Pancreas (tissue), 10 donors: ENCODE measurements at regions not wholly inside any gene's neighbourhood (a gene's known extent, or its start where the extent isn't known, plus 50 kb on each side); places are given as distances from the start of the nearest gene placed in this dataset.
A peak's percentile ranks its signal among the peaks of the same experiment; 100 is the strongest.

Experiments
- ATAC-seq, 4 donors: fragments of 200-7000 bp; cut with Tn5 transposase; one replicate each; pipeline versions ENCODE4 v1.8.0 to v1.9.1; 2020; ENCODE audit warnings: mild to moderate bottlenecking in 4 of 4, moderate library complexity in 4 of 4
- DNase-seq, 6 donors: peaks; one replicate each; pipeline ENCODE4 v3.0.0-alpha.2; 2020
- FAIRE-seq: peaks from 2 replicates; lab custom pipeline; 2012; peaks lifted over from hg19 to GRCh38; lab: Jason Lieb, UNC
- H3K27ac ChIP-seq, 4 donors: fragments of 200-600 bp; sonication (generic); 1 replicate in 3 of 4; 2 replicates in 1 of 4; pipeline versions ENCODE4 v1.5.0 to v1.8.0; 2020
- H3K27me3 ChIP-seq, 4 donors: fragments of 200-600 bp; one replicate each; pipeline ENCODE4 v1.8.0; 2021
- H3K36me3 ChIP-seq, 3 donors: fragments of 200-600 bp; sonication (generic) in 1 of 3; one replicate each; pipeline versions ENCODE4 v1.5.0 to v1.8.0; 2020 to 2021
- H3K4me1 ChIP-seq, 3 donors: fragments of 200-600 bp; one replicate each; pipeline ENCODE4 v1.8.0; 2021
- H3K4me3 ChIP-seq, 4 donors: fragments of 200-600 bp; sonication (generic) in 2 of 4; one replicate each; pipeline versions ENCODE4 v1.5.0 to v1.8.0; 2020 to 2021
- H3K9me3 ChIP-seq, 4 donors: fragments of 200-600 bp; one replicate each; pipeline ENCODE4 v1.8.0; 2021
- WGBS, 2 donors: extraction: QIAGEN DNeasy Blood & Tissue Kit; methylation state at CpG; one replicate each; pipeline ENCODE4 v1.1.7; 2013; 5-methylcytosine and 5-hydroxymethylcytosine counted together
- intact Hi-C, 3 donors: fragments of 100-400 bp; cut with DNase I; formaldehyde crosslinking; loops; one replicate each; pipeline versions ENCODE4 v1.11.1 to v1.14.2; 2022
- TF ChIP-seq, protein P1 (sequence below), 4 donors: fragments of 200-600 bp; sonication (generic) in 3 of 4; IDR thresholded peaks; one replicate each; pipeline versions ENCODE4 v1.5.0 to v1.8.0; 2021; ENCODE audit warnings: antibody characterized with exemption in 4 of 4
- donor health status: healthy with polysubstance abuse.
- donor health status: DM: no; HTN: no; CAD: no; lungs with moderate emphysema.
- donor health status: DM: no; HTN: no; CAD: no.
- donor health status: control.
- donor health status: control.
- donor health status: Bipolar disorder and iron deficiency.
- donor health status: DM: yes; HTN: yes; CAD: no.
- donor health status: DM: no; HTN: no; CAD: no.
- donor health status: DM: no; HTN: no; CAD: no.
- donor health status: DM: yes; HTN: yes; CAD: no.

DNA sequence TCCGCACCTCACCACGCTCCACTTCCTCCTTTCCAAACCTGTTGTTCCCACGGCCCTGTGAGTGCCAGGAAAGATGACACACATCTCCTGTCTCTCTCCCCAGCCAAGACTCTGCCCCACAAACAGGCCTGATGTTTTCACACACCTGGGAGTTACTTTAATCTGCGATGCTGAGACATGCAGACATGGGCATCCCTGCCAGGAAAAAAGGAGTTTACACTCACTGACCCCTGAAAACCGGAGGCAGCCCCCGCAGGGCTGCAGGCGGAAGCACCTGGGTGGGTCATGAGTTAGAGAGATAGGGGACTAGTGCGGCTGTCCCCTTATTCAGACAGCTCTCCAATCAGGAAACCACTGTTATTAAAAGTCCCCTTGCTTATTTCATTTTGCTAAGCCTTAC is 106.4 kb upstream of the CARD11 start:
- Histone ChIP-seq H3K36me3 (no peaks in the 10 kb centered on the region), H3K4me1 (no peaks in the 10 kb centered on the region), H3K9me3 (no peaks in the 10 kb centered on the region), H3K27ac (no peak overlapping the region), H3K4me3 (no peak overlapping the region), H3K27me3 (no peaks in the 10 kb centered on the region)
- no peak for DNase-seq
- TF ChIP-seq, protein P1, sequence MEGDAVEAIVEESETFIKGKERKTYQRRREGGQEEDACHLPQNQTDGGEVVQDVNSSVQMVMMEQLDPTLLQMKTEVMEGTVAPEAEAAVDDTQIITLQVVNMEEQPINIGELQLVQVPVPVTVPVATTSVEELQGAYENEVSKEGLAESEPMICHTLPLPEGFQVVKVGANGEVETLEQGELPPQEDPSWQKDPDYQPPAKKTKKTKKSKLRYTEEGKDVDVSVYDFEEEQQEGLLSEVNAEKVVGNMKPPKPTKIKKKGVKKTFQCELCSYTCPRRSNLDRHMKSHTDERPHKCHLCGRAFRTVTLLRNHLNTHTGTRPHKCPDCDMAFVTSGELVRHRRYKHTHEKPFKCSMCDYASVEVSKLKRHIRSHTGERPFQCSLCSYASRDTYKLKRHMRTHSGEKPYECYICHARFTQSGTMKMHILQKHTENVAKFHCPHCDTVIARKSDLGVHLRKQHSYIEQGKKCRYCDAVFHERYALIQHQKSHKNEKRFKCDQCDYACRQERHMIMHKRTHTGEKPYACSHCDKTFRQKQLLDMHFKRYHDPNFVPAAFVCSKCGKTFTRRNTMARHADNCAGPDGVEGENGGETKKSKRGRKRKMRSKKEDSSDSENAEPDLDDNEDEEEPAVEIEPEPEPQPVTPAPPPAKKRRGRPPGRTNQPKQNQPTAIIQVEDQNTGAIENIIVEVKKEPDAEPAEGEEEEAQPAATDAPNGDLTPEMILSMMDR (IDR thresholded peaks at IDR 0.05): no peak
- ATAC-seq: no peak
- FAIRE-seq: no peak
- WGBS, 2 donors: 72 to 75% methylated on average over 8 of the region's 8 CpGs
- intact Hi-C loops: no loop called here

DNA sequence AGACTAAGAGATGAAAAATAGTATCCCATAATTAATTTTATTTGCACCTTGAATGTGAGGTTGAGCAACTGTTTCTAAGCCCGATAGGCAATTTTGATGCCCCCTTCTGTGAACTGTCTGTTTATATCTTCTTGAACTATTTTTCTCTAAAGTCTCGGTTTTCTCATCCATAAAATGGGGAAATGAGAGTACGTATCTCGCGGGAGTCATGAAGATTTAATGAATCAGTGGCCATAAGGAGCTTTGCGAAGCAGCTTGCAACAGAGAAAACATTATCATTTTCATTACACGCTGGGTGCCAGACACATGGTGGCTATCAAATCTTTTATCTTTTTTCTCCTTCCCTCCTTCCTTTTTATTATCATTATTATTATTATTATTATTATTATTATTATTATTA is 108.1 kb upstream of the CARD11 start:
- Histone ChIP-seq H3K9me3 (no peaks in the 10 kb centered on the region), H3K4me1 (no peaks in the 10 kb centered on the region), H3K27me3 (no peaks in the 10 kb centered on the region), H3K4me3 (no peak overlapping the region), H3K27ac (no peak overlapping the region), H3K36me3 (no peaks in the 10 kb centered on the region)
- FAIRE-seq (no peak), DNase-seq (no peak), ATAC-seq (no peak)
- 91 to 96% methylated on average over 7 of the region's 7 CpGs for WGBS, 2 donors
- intact Hi-C loops: no loop called here
- TF ChIP-seq, protein P1 (IDR thresholded peaks at IDR 0.05): no peak

DNA sequence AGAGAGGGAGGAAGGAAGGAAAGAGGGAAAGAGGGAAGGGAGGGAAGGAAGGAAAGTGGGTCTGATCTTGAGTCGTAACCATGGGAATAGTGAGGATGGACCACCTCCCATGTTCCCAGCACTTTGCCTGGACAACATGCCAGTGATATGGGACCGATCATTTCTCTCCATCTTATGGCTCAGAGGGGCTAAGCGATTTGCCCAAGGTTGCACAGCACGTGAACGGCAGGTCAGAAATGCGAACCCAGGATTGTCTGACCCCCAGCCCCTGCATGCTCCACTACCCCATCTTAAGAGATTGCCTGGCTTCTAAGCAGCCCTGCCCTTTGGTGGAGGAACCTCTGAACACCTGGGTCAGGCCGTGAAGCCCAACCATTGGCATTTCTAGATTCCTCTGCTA is 109.0 kb upstream of the CARD11 start:
- intact Hi-C loops: no loop called here
- FAIRE-seq (no peak), ATAC-seq (no peak), DNase-seq (no peak)
- TF ChIP-seq, protein P1 (IDR thresholded peaks at IDR 0.05): no peak
- no peaks in the 10 kb centered on the region for H3K9me3 ChIP-seq
- no peaks in the 10 kb centered on the region for H3K27me3 ChIP-seq
- H3K4me1 ChIP-seq: no peaks in the 10 kb centered on the region
- no peak overlapping the region for H3K4me3 ChIP-seq
- WGBS, 2 donors: 89 to 90% methylated on average over 7 of the region's 7 CpGs
- no peak overlapping the region for H3K27ac ChIP-seq
- no peaks in the 10 kb centered on the region for H3K36me3 ChIP-seq

DNA sequence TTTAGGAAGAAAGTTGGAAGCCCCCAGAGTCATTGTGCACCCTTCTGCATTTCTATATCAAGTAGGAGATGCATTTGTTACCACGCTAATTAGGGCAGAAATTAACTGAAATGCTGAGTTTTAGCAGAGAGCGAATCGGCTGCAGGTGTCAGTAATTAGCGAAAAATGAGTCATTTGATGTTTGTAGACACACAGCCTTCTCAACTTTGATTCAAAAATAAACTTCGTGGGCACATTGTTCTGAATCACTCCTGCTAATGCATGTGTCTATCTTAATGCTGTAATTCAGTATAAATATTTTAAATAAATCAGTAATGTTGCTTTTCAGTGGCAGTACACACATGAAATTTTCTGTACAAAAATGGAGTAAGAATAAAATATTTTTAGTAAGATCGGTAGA is 109.5 kb upstream of the CARD11 start:
- Histone ChIP-seq H3K36me3 (no peaks in the 10 kb centered on the region), H3K27me3 (no peaks in the 10 kb centered on the region), H3K9me3 (no peaks in the 10 kb centered on the region), H3K27ac (no peak overlapping the region), H3K4me1 (no peaks in the 10 kb centered on the region), H3K4me3 (no peak overlapping the region)
- no peak for ATAC-seq
- intact Hi-C loops: no loop called here
- 80 to 82% methylated on average over 6 of the region's 6 CpGs for WGBS, 2 donors
- TF ChIP-seq, protein P1 (IDR thresholded peaks at IDR 0.05): no peak
- FAIRE-seq: no peak
- no peak for DNase-seq

DNA sequence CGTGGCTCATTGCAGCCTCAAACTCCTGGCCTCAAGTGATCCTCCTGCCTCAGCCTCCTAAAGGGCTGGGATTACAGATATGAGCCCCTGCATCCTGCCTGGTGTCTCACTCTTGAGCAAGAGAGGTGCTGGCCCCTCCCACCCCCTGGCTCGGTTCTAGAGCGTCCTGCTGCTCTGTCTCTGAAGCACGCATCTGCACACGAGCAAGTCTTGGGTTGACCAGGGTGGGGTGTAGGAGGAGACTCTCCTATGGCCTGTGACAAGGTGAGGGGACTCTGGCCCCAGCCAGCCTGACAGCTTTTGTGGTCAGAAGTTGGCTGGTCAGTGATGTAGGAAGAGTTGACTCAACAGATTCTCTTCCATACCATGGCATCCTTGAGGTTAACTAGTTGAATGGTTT is 110.7 kb upstream of the CARD11 start:
- Histone ChIP-seq H3K27me3 (no peaks in the 10 kb centered on the region), H3K4me3 (no peak overlapping the region), H3K36me3 (no peaks in the 10 kb centered on the region), H3K27ac (no peak overlapping the region), H3K4me1 (peaks cover 0 to 5% (median 4%) of the 10 kb centered on the region in 3 donors), H3K9me3 (no peaks in the 10 kb centered on the region)
- intact Hi-C loops: no loop called here
- no peak for ATAC-seq
- peak in 1 of 6 donors; percentile 10 for DNase-seq
- TF ChIP-seq, protein P1 (IDR thresholded peaks at IDR 0.05): no peak
- FAIRE-seq: no peak
- WGBS, 2 donors: 90 to 91% methylated on average over 5 of the region's 5 CpGs
